WERI-Rb-1 (cell line): ENCODE measurements at regions not wholly inside any gene's neighbourhood (a gene's known extent, or its start where the extent isn't known, plus 50 kb on each side); places are given as distances from the start of the nearest gene placed in this dataset.

ENCODE experiments used
- DNase-seq: peaks from one replicate; pipeline ENCODE4 v3.0.0-alpha.2; 2020
- H3K27ac ChIP-seq: fragments of 250-450 bp; sonication (Bioruptor Pico); 2 replicates; pipeline ENCODE4 v1.5.1; 2020; ENCODE audit warnings: mild to moderate bottlenecking, moderate library complexity
- H3K27me3 ChIP-seq: fragments of 250-450 bp; sonication (Bioruptor Pico); 2 replicates; pipeline ENCODE4 v1.5.1; 2021; ENCODE audit warnings: mild to moderate bottlenecking, low read depth, moderate library complexity; ENCODE audit not compliant: insufficient read depth, severe bottlenecking
- H3K36me3 ChIP-seq: fragments of 250-450 bp; sonication (Bioruptor Pico); 2 replicates; pipeline ENCODE4 v1.5.1; 2020; ENCODE audit warnings: mild to moderate bottlenecking, moderate library complexity
- H3K4me3 ChIP-seq: 2 replicates; pipeline ENCODE4 v1.5.1; 2011; ENCODE audit warnings: low read depth, mild to moderate bottlenecking, control low read depth, low read length
- H3K9me3 ChIP-seq: fragments of 250-450 bp; sonication (Bioruptor Pico); 2 replicates; pipeline ENCODE4 v1.5.1; 2021; ENCODE audit warnings: mild to moderate bottlenecking, moderate library complexity; ENCODE audit not compliant: severe bottlenecking
- CTCF ChIP-seq: IDR thresholded peaks from 2 replicates; pipeline ENCODE4 v1.5.1; 2011; ENCODE audit warnings: low read depth, mild to moderate bottlenecking, control low read depth, inconsistent platforms, low read length

- Histone ChIP-seq H3K27me3 (no peaks in the 10 kb centered on the region), H3K36me3 (no peaks in the 10 kb centered on the region), H3K4me3 (no peak overlapping the region), H3K9me3 (no peaks in the 10 kb centered on the region), H3K27ac (no peak overlapping the region)
- TF ChIP-seq CTCF = no peak
- DNase-seq = no peak
Measured at GRCh38 chr6:105595829-105596228, 192.9 kb upstream of the PREP start.

GRCh38 chr6:105594821-105595220 is 191.9 kb upstream of the PREP start:
- no peak for TF ChIP-seq CTCF
- DNase-seq = no peak
- Histone ChIP-seq H3K36me3 (no peaks in the 10 kb centered on the region), H3K9me3 (no peaks in the 10 kb centered on the region), H3K4me3 (no peak overlapping the region), H3K27ac (no peak overlapping the region), H3K27me3 (no peaks in the 10 kb centered on the region)

DNA sequence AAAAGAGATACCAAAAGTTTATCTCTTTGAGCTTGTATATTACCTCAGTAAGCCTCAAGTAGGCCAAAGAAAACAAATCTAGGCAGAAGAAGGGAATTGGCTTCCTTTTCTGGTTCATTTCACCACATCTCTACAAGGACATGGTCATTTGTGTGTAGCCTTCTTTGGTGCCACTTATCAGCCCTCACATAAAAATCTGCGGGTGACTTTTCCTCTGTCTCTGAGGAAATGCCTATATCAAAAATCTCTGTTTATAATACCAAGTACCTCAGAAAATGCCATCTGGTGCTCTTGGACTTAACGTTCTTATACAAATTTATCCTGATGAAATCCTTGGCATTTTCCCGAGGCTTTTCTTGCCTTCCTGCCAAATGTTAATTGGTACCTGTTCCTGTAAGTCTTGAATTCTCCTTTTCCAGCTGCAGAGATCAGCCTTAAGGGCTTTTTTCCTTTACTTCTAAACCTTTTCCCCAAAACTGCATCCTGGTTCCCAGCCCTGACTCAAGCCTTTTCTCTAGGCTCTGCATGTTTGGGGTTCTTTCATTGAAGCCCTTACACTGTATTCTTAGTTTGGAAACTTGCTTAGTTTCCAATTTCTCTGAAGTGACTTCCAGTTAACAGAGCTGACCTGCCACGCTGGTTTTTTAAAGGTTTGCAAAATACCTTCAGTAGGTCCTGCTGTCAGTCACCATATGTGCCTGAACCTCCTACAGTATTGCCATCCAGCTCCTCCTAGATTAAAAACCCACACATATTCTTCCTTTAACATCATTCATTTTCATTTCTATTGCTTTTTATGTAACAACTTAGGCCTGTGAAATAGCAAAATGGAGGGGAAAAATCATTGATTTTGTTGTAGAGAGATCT is 191.2 kb upstream of the PREP start:
- H3K27ac ChIP-seq = no peak overlapping the region
- H3K27me3 ChIP-seq = no peaks in the 10 kb centered on the region
- H3K9me3 ChIP-seq = no peaks in the 10 kb centered on the region
- no peak overlapping the region for H3K4me3 ChIP-seq
- no peak for TF ChIP-seq CTCF
- DNase-seq = no peak
- no peaks in the 10 kb centered on the region for H3K36me3 ChIP-seq

- no peak for DNase-seq
- no peak overlapping the region for H3K27ac ChIP-seq
- no peaks in the 10 kb centered on the region for H3K27me3 ChIP-seq
- no peak for TF ChIP-seq CTCF
- H3K36me3 ChIP-seq = no peaks in the 10 kb centered on the region
- no peaks in the 10 kb centered on the region for H3K9me3 ChIP-seq
- no peak overlapping the region for H3K4me3 ChIP-seq
Measured at GRCh38 chr6:105593056-105593690, 190.3 kb upstream of the PREP start.

- DNase-seq = no peak
- no peaks in the 10 kb centered on the region for H3K27me3 ChIP-seq
- H3K9me3 ChIP-seq = no peaks in the 10 kb centered on the region
- no peak overlapping the region for H3K27ac ChIP-seq
- no peak for TF ChIP-seq CTCF
- no peaks in the 10 kb centered on the region for H3K36me3 ChIP-seq
- H3K4me3 ChIP-seq = no peak overlapping the region
Measured at GRCh38 chr6:105592329-105592728, 189.4 kb upstream of the PREP start.
